ENCODE measurements at regions not wholly inside any gene's neighbourhood (a gene's known extent, or its start where the extent isn't known, plus 50 kb on each side); places are given as distances from the start of the nearest gene placed in this dataset.

DNA sequence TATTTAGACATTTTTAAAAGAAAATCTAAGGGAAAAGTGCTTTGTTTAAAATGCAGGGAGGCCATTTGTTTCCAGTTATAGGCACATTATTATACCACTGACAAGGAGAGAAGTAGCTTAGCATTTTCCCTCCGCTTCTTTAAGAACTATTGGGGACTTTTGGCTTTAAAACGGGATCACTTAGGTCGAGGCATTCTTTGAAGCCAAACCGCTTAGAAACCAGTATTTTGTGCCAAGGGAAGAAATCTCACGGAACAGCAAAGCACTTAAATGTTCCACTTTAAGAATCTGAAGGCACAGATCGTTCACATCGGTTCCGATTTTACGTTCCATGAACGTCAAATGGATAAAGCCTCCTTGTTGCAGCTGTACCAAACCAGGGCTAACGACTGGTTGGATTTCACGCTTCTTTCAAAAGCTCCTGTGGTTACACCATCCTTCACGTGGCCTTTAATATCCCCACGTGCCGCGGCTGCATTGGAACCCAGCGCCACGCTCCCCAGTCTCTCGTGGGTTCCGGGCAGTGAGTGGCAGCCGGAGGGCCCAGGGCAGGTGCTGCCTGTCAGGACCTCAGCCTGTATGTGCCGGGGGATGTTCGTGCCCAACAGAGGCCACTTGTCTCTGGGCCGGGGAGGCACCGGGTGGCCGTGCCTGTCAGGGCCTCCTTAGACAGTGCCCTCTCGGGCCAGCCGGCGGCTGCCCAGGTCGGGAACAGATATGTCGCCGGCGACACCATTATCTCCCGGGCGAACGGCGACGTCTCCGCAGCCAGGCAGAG lies 195.4 kb downstream of the KIF26A start:
- Histone ChIP-seq H4K20me1 (ENCODE audit: insufficient read depth, low read length) (no peaks in the 10 kb centered on the region), H3K36me3 (ENCODE audit: insufficient read depth, low read length) (no peaks in the 10 kb centered on the region), H3K4me2 (ENCODE audit: insufficient read depth, low read length) (no peak overlapping the region), H3K79me2 (ENCODE audit: insufficient read depth, low read length) (no peaks in the 10 kb centered on the region), H3K4me3 (ENCODE audit: low read depth in 1 of 2, low read length in 2 of 2) (no peak overlapping the region), H3K9ac (ENCODE audit: low read depth, low read length) (no peak overlapping the region), H2AFZ (ENCODE audit: low read depth, low read length) (no peak overlapping the region), H3K4me1 (ENCODE audit: insufficient read depth, low read length) (no peaks in the 10 kb centered on the region), H3K27me3 (ENCODE audit: insufficient read depth, low read length, poor library complexity) (peaks cover 4% of the 10 kb centered on the region), H3K9me3 (ENCODE audit: insufficient read depth, low read length, severe bottlenecking) (peaks cover 2% of the 10 kb centered on the region), H3K27ac (ENCODE audit: low read length) (no peak overlapping the region)
- DNase-seq (no peak), ATAC-seq (ENCODE audit: insufficient read depth, low read depth) (no peak)
- TF ChIP-seq, protein P1, sequence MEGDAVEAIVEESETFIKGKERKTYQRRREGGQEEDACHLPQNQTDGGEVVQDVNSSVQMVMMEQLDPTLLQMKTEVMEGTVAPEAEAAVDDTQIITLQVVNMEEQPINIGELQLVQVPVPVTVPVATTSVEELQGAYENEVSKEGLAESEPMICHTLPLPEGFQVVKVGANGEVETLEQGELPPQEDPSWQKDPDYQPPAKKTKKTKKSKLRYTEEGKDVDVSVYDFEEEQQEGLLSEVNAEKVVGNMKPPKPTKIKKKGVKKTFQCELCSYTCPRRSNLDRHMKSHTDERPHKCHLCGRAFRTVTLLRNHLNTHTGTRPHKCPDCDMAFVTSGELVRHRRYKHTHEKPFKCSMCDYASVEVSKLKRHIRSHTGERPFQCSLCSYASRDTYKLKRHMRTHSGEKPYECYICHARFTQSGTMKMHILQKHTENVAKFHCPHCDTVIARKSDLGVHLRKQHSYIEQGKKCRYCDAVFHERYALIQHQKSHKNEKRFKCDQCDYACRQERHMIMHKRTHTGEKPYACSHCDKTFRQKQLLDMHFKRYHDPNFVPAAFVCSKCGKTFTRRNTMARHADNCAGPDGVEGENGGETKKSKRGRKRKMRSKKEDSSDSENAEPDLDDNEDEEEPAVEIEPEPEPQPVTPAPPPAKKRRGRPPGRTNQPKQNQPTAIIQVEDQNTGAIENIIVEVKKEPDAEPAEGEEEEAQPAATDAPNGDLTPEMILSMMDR (IDR thresholded peaks at IDR 0.05; ENCODE audit: borderline replicate concordance, extremely low read depth, low read length, poor library complexity, severe bottlenecking): no peak
- TF ChIP-seq EZH2 (IDR thresholded peaks at IDR 0.05; ENCODE audit: borderline replicate concordance, low read depth, low read length, severe bottlenecking): no peak

DNA sequence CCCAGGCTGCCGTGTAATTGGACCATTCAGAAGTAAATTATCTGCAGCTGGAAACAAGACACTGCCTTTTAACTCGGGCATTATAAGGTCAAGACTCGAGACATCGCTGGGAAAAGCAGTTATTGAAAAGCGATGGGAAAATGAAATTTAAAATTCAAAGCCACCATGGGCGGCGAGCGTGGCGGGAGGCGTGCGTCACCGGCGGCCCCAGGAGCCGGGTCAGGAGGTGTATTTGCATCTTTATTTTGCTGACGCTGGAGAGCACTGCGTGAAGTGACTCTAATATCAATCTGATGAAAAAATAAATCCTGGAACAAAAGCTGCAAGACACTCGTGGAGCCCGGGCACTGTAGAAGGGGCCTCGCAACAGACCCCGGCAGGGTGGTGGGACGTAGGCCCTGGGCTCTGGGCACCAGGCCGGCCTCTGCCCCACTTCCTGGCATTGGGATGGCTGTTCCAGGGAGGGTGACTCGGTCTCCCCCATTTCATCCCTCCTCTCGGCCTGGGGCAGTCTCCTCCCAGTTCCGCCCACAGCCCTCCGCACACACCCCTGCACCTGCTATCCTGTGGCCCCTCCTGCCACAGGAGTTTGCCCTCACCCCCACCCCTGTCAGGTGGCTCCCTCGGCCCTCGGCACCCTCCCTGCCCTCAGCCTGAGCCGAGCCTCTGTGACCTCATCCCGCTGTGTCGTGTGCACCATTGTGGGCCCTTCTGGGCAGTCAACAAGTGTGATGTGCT lies 196.2 kb downstream of the KIF26A start:
- Histone ChIP-seq H3K27ac (ENCODE audit: low read length) (no peak overlapping the region), H3K36me3 (ENCODE audit: insufficient read depth, low read length) (no peaks in the 10 kb centered on the region), H2AFZ (ENCODE audit: low read depth, low read length) (no peak overlapping the region), H3K4me1 (ENCODE audit: insufficient read depth, low read length) (no peaks in the 10 kb centered on the region), H4K20me1 (ENCODE audit: insufficient read depth, low read length) (no peaks in the 10 kb centered on the region), H3K79me2 (ENCODE audit: insufficient read depth, low read length) (no peaks in the 10 kb centered on the region), H3K9me3 (ENCODE audit: insufficient read depth, low read length, severe bottlenecking) (peaks cover 2% of the 10 kb centered on the region), H3K4me3 (ENCODE audit: low read depth in 1 of 2, low read length in 2 of 2) (no peak overlapping the region), H3K4me2 (ENCODE audit: insufficient read depth, low read length) (no peak overlapping the region), H3K27me3 (ENCODE audit: insufficient read depth, low read length, poor library complexity) (peaks cover 4% of the 10 kb centered on the region), H3K9ac (ENCODE audit: low read depth, low read length) (no peak overlapping the region)
- no peak for ATAC-seq (ENCODE audit: insufficient read depth, low read depth)
- DNase-seq: no peak
- no peak for TF ChIP-seq EZH2 (IDR thresholded peaks at IDR 0.05; ENCODE audit: borderline replicate concordance, low read depth, low read length, severe bottlenecking)
- TF ChIP-seq, protein P1 (IDR thresholded peaks at IDR 0.05; ENCODE audit: borderline replicate concordance, extremely low read depth, low read length, poor library complexity, severe bottlenecking): no peak

DNA sequence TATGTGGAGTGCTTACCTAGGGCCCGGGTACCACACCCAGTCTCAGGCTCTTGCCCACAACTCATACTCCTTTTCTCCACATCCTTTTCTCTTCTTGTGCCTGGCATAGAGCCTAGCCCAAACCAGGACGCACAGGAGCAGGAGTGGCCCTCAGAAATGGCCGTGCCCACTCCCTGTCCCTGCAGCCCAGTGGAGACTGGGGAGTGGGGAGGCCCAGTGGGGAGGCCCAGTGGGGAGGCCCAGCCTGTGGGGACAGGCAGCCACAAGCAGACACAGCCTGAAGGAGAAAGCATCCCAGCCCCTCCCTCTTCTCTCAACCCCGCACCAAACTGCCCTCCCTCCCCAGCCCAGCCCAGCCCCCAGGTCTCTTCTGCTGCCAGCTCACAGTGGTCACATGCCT lies 196.8 kb downstream of the KIF26A start:
- Histone ChIP-seq H3K9me3 (ENCODE audit: insufficient read depth, low read length, severe bottlenecking) (peaks cover 2% of the 10 kb centered on the region), H3K9ac (ENCODE audit: low read depth, low read length) (no peak overlapping the region), H2AFZ (ENCODE audit: low read depth, low read length) (no peak overlapping the region), H3K36me3 (ENCODE audit: insufficient read depth, low read length) (no peaks in the 10 kb centered on the region), H4K20me1 (ENCODE audit: insufficient read depth, low read length) (no peaks in the 10 kb centered on the region), H3K4me1 (ENCODE audit: insufficient read depth, low read length) (no peaks in the 10 kb centered on the region), H3K4me3 (ENCODE audit: low read depth in 1 of 2, low read length in 2 of 2) (no peak overlapping the region), H3K79me2 (ENCODE audit: insufficient read depth, low read length) (no peaks in the 10 kb centered on the region), H3K4me2 (ENCODE audit: insufficient read depth, low read length) (no peak overlapping the region), H3K27ac (ENCODE audit: low read length) (no peak overlapping the region), H3K27me3 (ENCODE audit: insufficient read depth, low read length, poor library complexity) (peaks cover 4% of the 10 kb centered on the region)
- no peak for ATAC-seq (ENCODE audit: insufficient read depth, low read depth)
- TF ChIP-seq, protein P1 (IDR thresholded peaks at IDR 0.05; ENCODE audit: borderline replicate concordance, extremely low read depth, low read length, poor library complexity, severe bottlenecking): no peak
- no peak for TF ChIP-seq EZH2 (IDR thresholded peaks at IDR 0.05; ENCODE audit: borderline replicate concordance, low read depth, low read length, severe bottlenecking)
- DNase-seq: no peak
